OCI-LY7 (cell line): ENCODE measurements at regions not wholly inside any gene's neighbourhood (a gene's known extent, or its start where the extent isn't known, plus 50 kb on each side); places are given as distances from the start of the nearest gene placed in this dataset.

ENCODE experiments used
- BruUV-seq: library from RNA; stranded (reverse); fragments of 400-500 nt; replicated peaks from 2 replicates; lab custom pipeline; 2021; lab: Mats Ljungman, UMichigan
- CTCF ChIA-PET: fragments of 300-600 bp; sonication (Branson Sonifier 250); formaldehyde crosslinking; loops from one replicate; lab custom pipeline; 2022; ENCODE audit warnings: antibody characterized with exemption; ENCODE audit not compliant: unreplicated experiment; lab: Charles Lee
- POLR2A ChIA-PET: fragments of 300-600 bp; sonication (Branson Sonifier 250); formaldehyde crosslinking; loops from one replicate; lab custom pipeline; 2022; ENCODE audit warnings: antibody characterized with exemption; lab: Charles Lee
- DNase-seq: peaks from one replicate; pipeline ENCODE4 v3.0.0-alpha.2; 2015; ENCODE audit warnings: low spot score
- H2AFZ ChIP-seq: fragments of 200-600 bp; sonication (generic), shearing (Covaris generic); 2 replicates; pipeline ENCODE4 v1.6.1; 2014; ENCODE audit warnings: mild to moderate bottlenecking, antibody characterized with exemption, low read length, moderate library complexity
- H3K27ac ChIP-seq: fragments of 200-600 bp; sonication (generic); 2 replicates; pipeline ENCODE4 v1.5.1; 2014; ENCODE audit warnings: mixed run types, low read depth, mild to moderate bottlenecking, moderate library complexity, low read length, inconsistent platforms; ENCODE audit not compliant: poor library complexity, severe bottlenecking
- H3K36me3 ChIP-seq: fragments of 200-600 bp; sonication (generic); 2 replicates; pipeline ENCODE4 v1.6.1; 2014; ENCODE audit warnings: mild to moderate bottlenecking, antibody characterized with exemption, low read length, moderate library complexity, mixed read lengths; ENCODE audit not compliant: insufficient read depth
- H3K4me1 ChIP-seq: fragments of 200-600 bp; sonication (generic); 2 replicates; pipeline ENCODE4 v1.5.1; 2014; ENCODE audit warnings: mild to moderate bottlenecking, low read length; ENCODE audit not compliant: insufficient read depth, poor library complexity, severe bottlenecking
- H3K4me2 ChIP-seq: fragments of 200-600 bp; sonication (generic); 2 replicates; pipeline ENCODE4 v1.6.1; 2014; ENCODE audit warnings: mild to moderate bottlenecking, low read length
- H3K4me3 ChIP-seq: fragments of 200-600 bp; sonication (generic); 2 replicates; pipeline ENCODE4 v1.5.1; 2014; ENCODE audit warnings: mild to moderate bottlenecking, low read depth, low read length; ENCODE audit not compliant: poor library complexity, severe bottlenecking
- H3K79me2 ChIP-seq: fragments of 200-600 bp; sonication (generic); 2 replicates; pipeline ENCODE4 v1.6.1; 2016; ENCODE audit warnings: low read depth, mild to moderate bottlenecking, low read length, moderate library complexity, mixed read lengths; ENCODE audit not compliant: insufficient read depth
- H3K9me2 ChIP-seq: fragments of 200-600 bp; sonication (generic); 2 replicates; pipeline ENCODE4 v1.6.1; 2016; ENCODE audit warnings: mild to moderate bottlenecking, low read length, mixed read lengths; ENCODE audit not compliant: insufficient read depth
- H3K9me3 ChIP-seq: fragments of 200-600 bp; sonication (generic); 2 replicates; pipeline ENCODE4 v1.6.1; 2014; ENCODE audit warnings: mild to moderate bottlenecking, mixed run types, low read length, mixed read lengths
- H4K20me1 ChIP-seq: fragments of 200-600 bp; sonication (generic); 2 replicates; pipeline ENCODE4 v1.6.1; 2014; ENCODE audit warnings: mild to moderate bottlenecking, antibody characterized with exemption, low read length, moderate library complexity, mixed read lengths; ENCODE audit not compliant: insufficient read depth
- CTCF ChIP-seq: fragments of 200-600 bp; sonication (generic); conservative IDR thresholded peaks from 2 replicates; pipeline ENCODE4 v1.5.1; 2014; ENCODE audit warnings: mild to moderate bottlenecking, antibody characterized with exemption, low read length, moderate library complexity, mixed read lengths
- EZH2phosphoT487 ChIP-seq: fragments of 200-600 bp; sonication (generic); IDR thresholded peaks from 2 replicates; pipeline ENCODE4 v1.6.1; 2018; ENCODE audit warnings: low read depth, borderline replicate concordance, mild to moderate bottlenecking, mixed run types, antibody characterized with exemption, low read length, moderate library complexity, mixed read lengths
- intact Hi-C: fragments of 100-400 bp; cut with micrococcal nuclease; formaldehyde crosslinking; loops from one replicate; pipeline ENCODE4 v1.10.0; 2022; ENCODE audit not compliant: unreplicated experiment

- ChIA-PET CTCF (no interaction called here), POLR2A (no interaction called here)
- H3K4me3 ChIP-seq: no peak overlapping the region
- no TSS peak for BruUV-seq
- intact Hi-C loops: no loop called here
- TF ChIP-seq CTCF: no peak
- no peak overlapping the region for H3K4me2 ChIP-seq
- H3K4me1 ChIP-seq: no peaks in the 10 kb centered on the region
- DNase-seq: no peak
- no peaks in the 10 kb centered on the region for H3K9me2 ChIP-seq
- no peak overlapping the region for H2AFZ ChIP-seq
- H3K79me2 ChIP-seq: no peaks in the 10 kb centered on the region
- H3K9me3 ChIP-seq: no peaks in the 10 kb centered on the region
- H3K27ac ChIP-seq: no peak overlapping the region
- no peaks in the 10 kb centered on the region for H4K20me1 ChIP-seq
- no peaks in the 10 kb centered on the region for H3K36me3 ChIP-seq
Observed at GRCh38 chr1:59004755-59005154, 220.9 kb upstream of the JUN start.

GRCh38 chr1:59005491-59006288, 221.8 kb upstream of the JUN start:
- no peaks in the 10 kb centered on the region for H4K20me1 ChIP-seq

More at GRCh38 chr1:59005491-59006288, 221.8 kb upstream of the JUN start:
- ChIA-PET CTCF (no interaction called here), POLR2A (no interaction called here)
- Histone ChIP-seq H3K4me1 (no peaks in the 10 kb centered on the region), H3K27ac (no peak overlapping the region), H2AFZ (no peak overlapping the region), H3K9me2 (no peaks in the 10 kb centered on the region), H3K9me3 (no peaks in the 10 kb centered on the region), H3K4me2 (no peak overlapping the region), H3K36me3 (no peaks in the 10 kb centered on the region), H3K4me3 (no peak overlapping the region), H3K79me2 (no peaks in the 10 kb centered on the region)
- intact Hi-C loops: no loop called here
- no peak for DNase-seq
- no TSS peak for BruUV-seq
- TF ChIP-seq CTCF (no peak), EZH2phosphoT487 (no peak)
